Lung microvascular endothelial cell (primary cell): ENCODE measurements at regions not wholly inside any gene's neighbourhood (a gene's known extent, or its start where the extent isn't known, plus 50 kb on each side); places are given as distances from the start of the nearest gene placed in this dataset.

ENCODE experiments used
- DNase-seq, 2 donors: peaks; one replicate each; pipeline versions ENCODE4 v3.0.0 to v3.0.0-alpha.2; 2010; ENCODE audit warnings: low read depth in 2 of 2

GRCh38 chr12:34290381-34290995 lies 268.2 kb downstream of the ALG10 start:
- no peak for DNase-seq

- DNase-seq = no peak
Measured at GRCh38 chr12:34291001-34291400, 268.7 kb downstream of the ALG10 start.

- no peak for DNase-seq
Measured at GRCh38 chr12:34291426-34291901, 269.2 kb downstream of the ALG10 start.

GRCh38 chr12:34292736-34293625 lies 270.7 kb downstream of the ALG10 start:
- DNase-seq = no peak

- no peak for DNase-seq
Measured at GRCh38 chr12:34294137-34294536, 271.8 kb downstream of the ALG10 start.

- no peak for DNase-seq
Measured at GRCh38 chr12:34294671-34295365, 272.5 kb downstream of the ALG10 start.

- no peak for DNase-seq
Measured at GRCh38 chr12:34295366-34296142, 273.3 kb downstream of the ALG10 start.

GRCh38 chr12:34296143-34297041 lies 274.1 kb downstream of the ALG10 start:
- no peak for DNase-seq

- DNase-seq = no peak
Measured at GRCh38 chr12:34297126-34297789, 275.0 kb downstream of the ALG10 start.

- no peak for DNase-seq
Measured at GRCh38 chr12:34297790-34298164, 275.5 kb downstream of the ALG10 start.

GRCh38 chr12:34298176-34298970 lies 276.1 kb downstream of the ALG10 start:
- DNase-seq = no peak

GRCh38 chr12:34298971-34299801 lies 276.9 kb downstream of the ALG10 start:
- no peak for DNase-seq

GRCh38 chr12:34299802-34300193 lies 277.5 kb downstream of the ALG10 start:
- no peak for DNase-seq

- no peak for DNase-seq
Measured at GRCh38 chr12:34300376-34301250, 278.3 kb downstream of the ALG10 start.

- no peak for DNase-seq
Measured at GRCh38 chr12:34301251-34302130, 279.2 kb downstream of the ALG10 start.
